Esophagus (tissue), 2 donors: ENCODE measurements at regions not wholly inside any gene's neighbourhood (a gene's known extent, or its start where the extent isn't known, plus 50 kb on each side); places are given as distances from the start of the nearest gene placed in this dataset.

Source experiments
- H3K27ac ChIP-seq, 2 donors: one replicate each; pipeline ENCODE4 v1.5.1; 2013; ENCODE audit warnings: low read depth in 2 of 2, mild to moderate bottlenecking in 2 of 2, inconsistent platforms in 1 of 2, low read length in 1 of 2, moderate library complexity in 1 of 2
- H3K27me3 ChIP-seq, 2 donors: one replicate each; pipeline ENCODE4 v1.6.1; 2013; ENCODE audit warnings: low read length in 2 of 2, control low read depth in 1 of 2, mild to moderate bottlenecking in 1 of 2; ENCODE audit not compliant: insufficient read depth in 2 of 2, control insufficient read depth in 1 of 2
- H3K36me3 ChIP-seq, 2 donors: one replicate each; pipeline ENCODE4 v1.6.1; 2013; ENCODE audit warnings: low read length in 1 of 2; ENCODE audit not compliant: control insufficient read depth in 2 of 2, insufficient read depth in 2 of 2
- H3K4me1 ChIP-seq, 2 donors: one replicate each; pipeline ENCODE4 v1.6.1; 2013; ENCODE audit warnings: low read length in 1 of 2; ENCODE audit not compliant: control insufficient read depth in 2 of 2, insufficient read depth in 2 of 2
- H3K4me3 ChIP-seq, 2 donors: one replicate each; pipeline ENCODE4 v1.5.1; 2013; ENCODE audit warnings: low read length in 2 of 2, mild to moderate bottlenecking in 2 of 2, low read depth in 1 of 2, moderate library complexity in 1 of 2
- H3K9me3 ChIP-seq, 2 donors: one replicate each; pipeline ENCODE4 v1.6.1; 2013; ENCODE audit warnings: mild to moderate bottlenecking in 2 of 2, low read depth in 1 of 2, low read length in 1 of 2, moderate library complexity in 1 of 2; ENCODE audit not compliant: control insufficient read depth in 2 of 2, insufficient read depth in 1 of 2
- WGBS, 2 donors: extraction: QIAGEN DNeasy Blood & Tissue Kit; methylation state at CpG; one replicate each; pipeline ENCODE4 v1.1.7; 2013; 5-methylcytosine and 5-hydroxymethylcytosine counted together
- donor health status: healthy with polysubstance abuse.
- donor health status: Bipolar disorder and iron deficiency.

DNA sequence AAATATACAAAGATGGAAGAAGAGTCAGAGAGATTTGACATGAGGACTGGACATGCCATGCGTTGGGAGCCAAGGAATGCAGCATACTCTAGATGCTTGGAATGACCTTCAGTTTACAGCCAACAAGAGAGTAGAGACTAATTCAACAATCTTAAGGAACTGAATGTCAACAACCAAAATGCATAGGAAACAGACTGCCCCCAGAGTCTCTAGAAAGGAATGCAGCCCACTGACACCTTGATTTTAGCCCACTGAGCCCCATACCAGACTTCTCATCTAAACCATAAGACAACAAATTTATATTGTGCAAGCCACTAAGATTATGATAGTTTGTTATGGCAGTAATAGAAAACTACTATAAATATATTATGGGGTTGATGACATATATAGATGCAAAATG, 611.2 kb downstream of the RPS29 start:
- H3K4me1 ChIP-seq: no peaks in the 10 kb centered on the region
- H3K27ac ChIP-seq: no peak overlapping the region
- H3K4me3 ChIP-seq: no peak overlapping the region
- WGBS, 2 donors: 58 to 64% methylated on average over 1 of the region's 1 CpG
- no peaks in the 10 kb centered on the region for H3K27me3 ChIP-seq
- H3K9me3 ChIP-seq: no peaks in the 10 kb centered on the region
- no peaks in the 10 kb centered on the region for H3K36me3 ChIP-seq

DNA sequence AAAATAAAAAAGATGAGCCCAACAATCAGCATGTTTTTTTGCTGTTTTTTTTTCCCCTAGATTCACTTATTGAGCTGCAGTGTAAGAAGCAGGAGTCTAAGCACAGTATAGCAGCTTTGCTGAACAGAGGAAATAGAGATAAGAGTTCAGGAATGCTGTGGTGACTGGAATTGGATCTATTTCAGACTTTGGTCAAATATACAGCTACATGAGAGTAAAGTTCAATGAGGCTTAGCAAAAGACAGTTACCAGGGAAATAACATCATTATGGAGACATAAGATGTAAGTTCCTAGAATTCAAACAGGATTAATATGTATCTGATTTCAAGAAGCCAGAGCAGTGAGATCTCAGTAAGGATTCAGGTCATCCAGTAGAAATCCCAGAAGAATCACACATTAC, 613.0 kb downstream of the RPS29 start:
- no peak overlapping the region for H3K27ac ChIP-seq
- no peaks in the 10 kb centered on the region for H3K9me3 ChIP-seq
- H3K4me1 ChIP-seq: no peaks in the 10 kb centered on the region
- no peaks in the 10 kb centered on the region for H3K27me3 ChIP-seq
- no peak overlapping the region for H3K4me3 ChIP-seq
- no peaks in the 10 kb centered on the region for H3K36me3 ChIP-seq

DNA sequence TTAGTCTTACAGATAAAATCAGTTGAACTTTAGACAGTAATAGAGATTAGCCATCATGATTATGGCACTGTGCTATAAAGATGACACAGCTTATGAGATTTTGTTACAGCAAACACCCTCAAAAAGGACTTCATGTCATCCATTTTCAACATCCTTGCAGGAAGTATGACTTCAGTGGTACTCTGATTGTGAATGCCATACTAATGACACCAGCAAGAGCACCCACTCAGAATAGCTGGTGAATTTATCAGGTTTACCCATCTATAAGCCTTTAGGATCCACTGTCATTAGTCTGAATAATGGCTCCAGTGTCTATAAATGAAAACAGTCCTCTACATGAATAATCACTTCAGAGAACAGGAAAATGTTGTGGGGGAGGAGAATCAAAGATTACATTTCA, 615.2 kb downstream of the RPS29 start:
- Histone ChIP-seq H3K36me3 (no peaks in the 10 kb centered on the region), H3K4me1 (no peaks in the 10 kb centered on the region), H3K27ac (no peak overlapping the region), H3K27me3 (no peaks in the 10 kb centered on the region), H3K9me3 (no peaks in the 10 kb centered on the region), H3K4me3 (no peak overlapping the region)

DNA sequence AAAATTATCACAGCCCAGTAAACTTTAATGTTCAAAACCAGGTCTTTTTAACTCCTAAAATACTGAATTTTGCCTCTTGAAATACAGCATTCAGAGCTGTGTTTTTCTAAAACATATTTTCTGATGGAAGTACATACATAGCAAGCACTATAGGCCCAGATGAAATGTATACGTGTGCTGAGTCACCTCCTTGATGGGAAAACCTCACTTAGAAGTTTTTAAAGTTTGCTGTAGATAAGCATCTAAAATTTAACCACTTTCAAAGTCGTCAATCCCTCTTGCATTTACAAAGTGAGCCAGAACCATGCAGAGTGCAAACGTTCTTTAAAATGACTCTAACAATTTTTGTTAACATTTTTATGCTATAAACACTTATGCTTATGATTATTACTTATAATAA, 618.8 kb downstream of the RPS29 start:
- H3K9me3 ChIP-seq: no peaks in the 10 kb centered on the region
- H3K4me3 ChIP-seq: no peak overlapping the region
- H3K27me3 ChIP-seq: no peaks in the 10 kb centered on the region
- no peak overlapping the region for H3K27ac ChIP-seq
- H3K36me3 ChIP-seq: no peaks in the 10 kb centered on the region
- WGBS, 2 donors: 28 to 33% methylated on average over 3 of the region's 3 CpGs
- no peaks in the 10 kb centered on the region for H3K4me1 ChIP-seq

DNA sequence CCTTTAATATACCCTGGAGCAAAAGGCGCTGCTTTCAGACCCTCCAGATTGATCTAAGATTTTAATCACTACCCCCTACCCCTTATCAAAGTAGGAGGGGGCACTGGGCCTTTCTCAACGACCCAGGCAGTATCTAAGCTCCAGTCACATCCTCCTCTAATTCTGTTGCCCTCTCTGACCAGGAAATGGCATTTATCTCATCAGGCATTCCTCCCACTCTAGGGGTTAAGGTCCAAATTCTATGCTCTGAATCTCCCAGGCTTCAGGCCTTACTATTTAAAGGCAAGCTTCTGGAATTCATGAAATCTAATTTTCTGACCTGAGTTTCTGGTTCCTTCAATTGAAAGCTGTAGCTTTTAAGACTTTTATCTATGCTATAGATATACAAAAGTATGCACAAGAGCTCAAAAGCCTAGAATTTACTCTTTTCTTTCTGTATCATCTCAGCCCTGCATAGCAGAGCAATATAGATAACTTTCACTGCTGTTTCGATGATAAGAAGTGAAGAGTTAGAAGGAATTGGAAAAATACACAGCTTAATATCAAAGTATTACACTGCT, 622.9 kb downstream of the RPS29 start:
- Histone ChIP-seq H3K4me3 (no peak overlapping the region), H3K27ac (no peak overlapping the region), H3K4me1 (no peaks in the 10 kb centered on the region), H3K27me3 (no peaks in the 10 kb centered on the region), H3K9me3 (no peaks in the 10 kb centered on the region), H3K36me3 (no peaks in the 10 kb centered on the region)
- whole genome bisulfite sequencing, 2 donors: 39 to 50% methylated on average over 3 of the region's 3 CpGs

DNA sequence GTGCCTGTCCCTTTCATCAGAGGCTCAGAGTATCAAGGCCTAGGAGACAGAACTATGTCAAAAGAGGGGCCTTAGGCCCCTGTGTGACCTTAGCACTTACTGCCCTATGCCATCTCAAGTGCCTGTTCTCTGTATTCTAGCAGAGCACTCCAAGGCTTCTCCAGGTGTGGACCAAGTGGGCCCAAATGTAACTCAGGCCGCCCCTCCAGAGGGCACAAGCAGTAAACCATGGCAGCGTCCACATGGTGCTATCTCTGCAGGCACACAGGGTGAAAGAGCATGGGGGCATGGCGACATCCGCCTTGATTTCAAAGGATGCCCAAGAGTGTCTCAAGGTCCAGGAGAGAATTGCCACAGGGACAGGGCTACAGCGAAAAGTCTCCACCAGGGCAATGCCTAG, 628.7 kb downstream of the RPS29 start:
- no peak overlapping the region for H3K27ac ChIP-seq
- 91 to 92% methylated on average over 5 of the region's 5 CpGs for WGBS, 2 donors
- H3K36me3 ChIP-seq: no peaks in the 10 kb centered on the region
- H3K9me3 ChIP-seq: peaks cover 0 to 5% of the 10 kb centered on the region in 2 donors
- H3K4me3 ChIP-seq: no peak overlapping the region
- H3K27me3 ChIP-seq: no peaks in the 10 kb centered on the region
- H3K4me1 ChIP-seq: no peaks in the 10 kb centered on the region

DNA sequence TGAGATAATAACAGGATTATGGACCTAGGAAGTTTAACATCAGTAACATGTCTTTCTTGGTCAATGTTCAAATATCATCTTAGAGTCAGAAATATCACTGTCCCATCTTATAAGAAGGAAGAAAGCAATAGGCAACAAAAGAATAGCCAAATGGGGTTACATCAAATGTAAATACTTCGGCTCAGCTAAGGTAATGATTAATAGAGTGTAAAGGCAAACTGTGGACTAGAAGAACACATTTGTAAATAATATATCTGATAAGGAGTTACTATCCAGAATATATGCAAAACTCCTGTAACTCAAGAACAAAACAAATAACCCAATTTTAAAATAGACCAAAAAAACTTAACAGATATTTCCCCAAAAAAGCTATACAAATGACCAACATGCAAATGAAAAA, 630.3 kb downstream of the RPS29 start:
- Histone ChIP-seq H3K9me3 (peaks cover 0 to 5% of the 10 kb centered on the region in 2 donors), H3K27ac (no peak overlapping the region), H3K36me3 (no peaks in the 10 kb centered on the region), H3K4me3 (no peak overlapping the region), H3K27me3 (no peaks in the 10 kb centered on the region), H3K4me1 (no peaks in the 10 kb centered on the region)
- WGBS, 2 donors: 32 to 54% methylated on average over 1 of the region's 1 CpG

DNA sequence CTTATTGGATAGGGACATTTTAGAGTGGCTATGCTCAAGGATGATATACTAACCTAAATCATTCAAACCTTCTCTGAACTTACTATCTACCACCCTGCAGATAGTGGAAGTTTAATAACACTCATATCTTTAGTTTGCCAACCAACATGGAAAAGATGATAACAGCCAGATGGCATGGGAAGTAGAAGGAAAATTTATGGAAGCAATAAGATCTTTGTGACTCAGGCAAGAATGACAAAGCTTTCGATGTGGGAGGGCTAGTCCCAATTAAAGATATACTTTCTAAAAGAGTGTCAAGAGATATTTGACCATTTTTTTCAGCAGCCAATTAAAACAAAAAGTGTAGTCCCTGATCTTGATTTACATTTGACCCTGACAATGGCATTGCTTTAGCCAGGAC, 631.7 kb downstream of the RPS29 start:
- peaks cover 0 to 5% of the 10 kb centered on the region in 2 donors for H3K9me3 ChIP-seq
- H3K27ac ChIP-seq: no peak overlapping the region
- WGBS, 2 donors: 81 to 91% methylated on average over 1 of the region's 1 CpG
- no peaks in the 10 kb centered on the region for H3K36me3 ChIP-seq
- H3K4me1 ChIP-seq: no peaks in the 10 kb centered on the region
- H3K4me3 ChIP-seq: no peak overlapping the region
- no peaks in the 10 kb centered on the region for H3K27me3 ChIP-seq

DNA sequence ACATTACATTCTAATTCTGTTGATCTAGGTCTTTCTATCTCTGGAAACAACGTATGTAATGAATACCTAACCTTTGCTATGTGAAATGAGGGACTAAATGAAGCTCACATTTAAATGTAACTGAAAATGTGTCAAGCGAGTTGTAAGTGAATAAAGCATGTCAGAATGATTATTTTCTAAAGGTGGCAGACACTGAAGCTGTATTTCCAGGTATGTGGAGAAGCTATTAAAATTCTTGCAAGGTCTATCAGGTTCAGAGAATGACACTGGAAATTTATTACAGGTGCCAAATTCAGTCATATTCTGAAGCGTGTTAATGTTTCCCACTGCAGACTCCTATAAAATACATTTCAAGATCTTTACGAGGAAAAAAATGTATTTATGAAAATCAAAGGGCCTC, 641.4 kb downstream of the RPS29 start:
- no peak overlapping the region for H3K4me3 ChIP-seq

DNA sequence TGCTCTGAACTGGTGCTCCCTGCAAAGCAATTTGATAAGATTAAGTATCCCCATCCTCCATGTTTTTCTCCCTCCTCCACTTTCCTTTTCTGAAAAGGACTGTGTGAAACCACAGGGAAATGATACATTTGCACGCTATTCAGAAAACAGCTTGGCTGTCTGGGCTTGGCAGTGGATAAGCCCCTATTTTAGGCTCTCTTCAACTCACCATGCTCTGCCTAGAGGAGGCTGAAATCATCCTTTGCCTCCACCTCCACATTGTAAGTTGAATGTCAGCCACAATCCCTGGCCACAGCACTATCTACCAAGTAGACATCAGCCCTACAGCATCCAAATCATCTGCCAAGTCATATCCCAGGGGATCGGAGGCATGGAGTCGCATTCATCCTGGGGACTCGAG, 642.3 kb downstream of the RPS29 start:
- WGBS, 2 donors: 77 to 79% methylated on average over 4 of the region's 4 CpGs

More for the DNA sequence above, 641.4 kb downstream of the RPS29 start:
- H3K4me1 ChIP-seq: no peaks in the 10 kb centered on the region
- no peaks in the 10 kb centered on the region for H3K27me3 ChIP-seq
- no peaks in the 10 kb centered on the region for H3K36me3 ChIP-seq
- H3K9me3 ChIP-seq: no peaks in the 10 kb centered on the region
- 74 to 75% methylated on average over 4 of the region's 4 CpGs for WGBS, 2 donors
- no peak overlapping the region for H3K27ac ChIP-seq

More for the DNA sequence above, 642.3 kb downstream of the RPS29 start:
- H3K27ac ChIP-seq: no peak overlapping the region
- no peaks in the 10 kb centered on the region for H3K4me1 ChIP-seq
- H3K36me3 ChIP-seq: no peaks in the 10 kb centered on the region
- H3K4me3 ChIP-seq: no peak overlapping the region
- no peaks in the 10 kb centered on the region for H3K27me3 ChIP-seq
- no peaks in the 10 kb centered on the region for H3K9me3 ChIP-seq
